H54 (cell line): ENCODE measurements at regions not wholly inside any gene's neighbourhood (a gene's known extent, or its start where the extent isn't known, plus 50 kb on each side); places are given as distances from the start of the nearest gene placed in this dataset.

Source experiments
- DNase-seq: peaks from one replicate; pipeline ENCODE4 v3.0.0; 2011; ENCODE audit warnings: low spot score, mixed read lengths; ENCODE audit not compliant: insufficient read length
- FAIRE-seq: peaks from 3 replicates; lab custom pipeline; 2011; peaks lifted over from hg19 to GRCh38; lab: Jason Lieb, UNC
- POLR2A ChIP-seq: IDR thresholded peaks from 2 replicates; pipeline ENCODE4 v1.6.1; 2011; ENCODE audit warnings: low read depth, mild to moderate bottlenecking, low read length

DNA sequence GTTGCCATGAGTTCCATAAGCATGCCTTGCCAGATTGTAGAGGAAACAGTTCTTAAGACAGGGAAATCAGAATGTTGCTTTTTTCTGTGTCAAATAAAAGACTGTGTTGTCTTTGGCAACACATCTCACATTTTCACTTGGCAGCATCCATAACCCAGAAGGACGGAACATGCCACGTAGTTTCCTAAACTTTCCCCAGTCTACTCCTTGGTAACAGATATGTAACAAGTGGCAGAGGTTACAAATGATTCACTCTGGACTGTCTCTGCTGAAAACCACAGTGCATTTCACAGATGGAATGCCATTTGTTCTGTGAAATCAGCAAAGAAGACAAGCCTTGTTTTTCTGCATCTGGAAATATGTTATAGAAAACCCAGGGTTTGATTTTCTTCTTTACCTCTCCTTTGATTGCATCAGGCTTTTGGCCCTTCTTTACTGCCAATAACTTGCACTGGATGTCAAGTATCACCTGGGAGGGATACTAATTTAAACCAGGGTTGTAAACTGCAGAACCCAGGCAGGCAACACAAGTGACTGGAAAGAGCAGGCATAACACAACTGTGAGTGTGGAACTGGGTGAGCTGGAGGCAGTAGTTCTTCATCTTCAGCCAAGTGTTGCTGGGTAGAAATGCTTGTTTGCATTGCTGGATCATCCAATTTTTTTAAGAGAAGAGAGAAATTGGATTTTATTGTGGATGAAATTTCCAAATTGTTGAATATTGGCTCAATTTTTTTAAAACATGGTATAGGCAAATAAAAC is 124.4 kb upstream of the FOXB1 start:
- TF ChIP-seq POLR2A = no peak
- DNase-seq (no peak), FAIRE-seq (no peak)

DNA sequence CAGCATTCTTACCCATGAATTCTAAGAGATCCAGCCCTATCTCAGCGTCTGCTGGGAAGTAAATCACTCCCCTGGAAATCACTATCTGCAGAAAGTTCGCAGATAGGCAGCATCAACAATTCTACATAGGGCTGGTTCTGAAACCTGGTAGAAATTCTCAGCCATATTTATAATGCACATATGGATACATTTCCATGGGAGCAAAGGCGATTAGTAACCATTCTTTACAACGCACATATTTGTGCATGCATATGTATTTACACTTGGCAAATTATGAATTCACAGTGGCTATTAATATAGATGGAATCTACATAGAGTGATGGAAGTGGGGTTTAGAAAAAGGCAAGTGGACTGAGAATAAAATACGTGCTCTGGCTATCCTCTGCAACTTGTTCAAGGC is 128.0 kb upstream of the FOXB1 start:
- FAIRE-seq (no peak), DNase-seq (no peak)
- TF ChIP-seq POLR2A = no peak

DNA sequence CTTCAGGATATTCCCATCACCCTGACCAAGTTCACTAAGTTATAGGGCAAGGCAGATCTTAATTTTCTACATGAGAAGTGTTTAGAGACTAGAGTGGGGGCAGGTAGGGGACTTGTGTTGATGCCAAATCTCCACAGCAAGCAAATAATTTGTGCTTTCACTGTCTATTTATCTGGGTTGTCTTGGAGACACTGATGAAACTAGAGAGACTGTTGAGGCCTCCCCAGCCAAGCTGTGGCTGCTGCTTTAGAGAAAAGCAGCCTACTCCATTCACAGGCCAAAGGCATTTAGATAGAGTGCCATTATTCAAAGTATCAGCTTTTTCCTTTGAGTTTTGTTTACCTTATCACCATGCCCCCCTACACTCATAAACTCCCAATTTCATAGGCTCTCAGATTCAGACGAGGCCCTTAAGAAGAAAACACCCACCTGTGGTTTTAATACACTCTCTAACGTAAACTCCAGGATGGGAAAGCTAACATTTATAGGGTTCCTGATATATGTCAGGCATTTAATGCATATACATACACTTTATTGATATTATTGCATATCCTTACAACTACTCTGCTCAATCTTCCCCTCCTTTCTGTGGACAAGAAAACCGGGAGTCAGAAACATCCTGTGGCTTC is 130.4 kb upstream of the FOXB1 start:
- no peak for TF ChIP-seq POLR2A
- FAIRE-seq (no peak), DNase-seq (no peak)

DNA sequence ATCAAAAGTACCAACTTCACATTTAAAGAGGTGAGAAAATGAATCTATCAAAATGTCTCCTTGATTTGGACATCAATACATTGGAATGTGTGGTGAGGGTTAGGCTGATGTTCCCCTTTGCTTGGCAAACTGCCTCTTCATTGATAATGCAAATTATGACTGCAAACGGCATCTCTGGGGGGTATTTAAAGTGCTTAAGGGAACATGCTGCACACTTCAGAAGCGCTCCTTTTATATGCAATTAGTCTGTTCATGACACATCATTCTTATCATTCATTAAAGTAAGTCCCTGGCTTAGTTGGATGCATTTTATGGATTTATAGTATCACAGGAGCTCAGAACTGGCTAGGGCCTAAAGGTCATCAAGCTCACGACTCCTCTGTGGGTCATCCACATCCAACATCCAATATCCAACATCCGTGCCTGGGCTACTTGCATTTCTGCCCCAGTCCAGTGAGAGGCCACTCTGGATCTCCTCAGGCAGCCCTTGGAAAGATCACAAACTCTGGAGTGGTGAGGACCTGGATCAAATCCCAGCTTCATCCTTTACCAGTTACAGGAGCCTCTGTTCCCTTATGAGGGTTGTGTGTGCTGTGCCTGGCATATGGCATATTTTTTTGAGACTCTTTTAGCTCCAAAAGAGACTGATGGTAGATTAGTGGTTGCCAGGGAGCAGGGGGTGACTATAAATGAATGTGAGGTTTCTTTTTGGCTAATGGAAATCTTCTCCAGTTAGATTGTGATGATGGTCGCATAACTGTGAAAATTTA is 136.8 kb upstream of the FOXB1 start:
- no peak for DNase-seq
- no peak for FAIRE-seq
- TF ChIP-seq POLR2A = no peak

DNA sequence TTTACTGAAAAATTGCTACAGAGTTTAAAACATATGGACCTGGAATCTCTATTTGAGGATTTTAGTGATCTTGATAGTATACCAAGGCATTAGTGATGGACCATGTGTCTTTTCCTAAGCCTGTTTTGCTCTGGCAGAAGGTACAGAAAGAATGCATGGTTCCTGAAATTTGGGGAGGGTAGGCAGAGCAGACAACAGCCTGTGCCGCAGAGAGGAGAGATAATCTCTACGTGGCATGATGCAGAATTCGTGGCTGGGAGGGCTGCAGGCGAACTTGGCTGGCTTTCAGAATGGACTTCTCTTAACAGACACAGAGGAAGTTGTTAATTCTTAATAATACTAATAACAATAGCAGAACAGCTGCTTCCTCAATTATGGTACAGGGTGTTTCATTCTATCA is 137.5 kb upstream of the FOXB1 start:
- no peak for TF ChIP-seq POLR2A
- FAIRE-seq = no peak

DNA sequence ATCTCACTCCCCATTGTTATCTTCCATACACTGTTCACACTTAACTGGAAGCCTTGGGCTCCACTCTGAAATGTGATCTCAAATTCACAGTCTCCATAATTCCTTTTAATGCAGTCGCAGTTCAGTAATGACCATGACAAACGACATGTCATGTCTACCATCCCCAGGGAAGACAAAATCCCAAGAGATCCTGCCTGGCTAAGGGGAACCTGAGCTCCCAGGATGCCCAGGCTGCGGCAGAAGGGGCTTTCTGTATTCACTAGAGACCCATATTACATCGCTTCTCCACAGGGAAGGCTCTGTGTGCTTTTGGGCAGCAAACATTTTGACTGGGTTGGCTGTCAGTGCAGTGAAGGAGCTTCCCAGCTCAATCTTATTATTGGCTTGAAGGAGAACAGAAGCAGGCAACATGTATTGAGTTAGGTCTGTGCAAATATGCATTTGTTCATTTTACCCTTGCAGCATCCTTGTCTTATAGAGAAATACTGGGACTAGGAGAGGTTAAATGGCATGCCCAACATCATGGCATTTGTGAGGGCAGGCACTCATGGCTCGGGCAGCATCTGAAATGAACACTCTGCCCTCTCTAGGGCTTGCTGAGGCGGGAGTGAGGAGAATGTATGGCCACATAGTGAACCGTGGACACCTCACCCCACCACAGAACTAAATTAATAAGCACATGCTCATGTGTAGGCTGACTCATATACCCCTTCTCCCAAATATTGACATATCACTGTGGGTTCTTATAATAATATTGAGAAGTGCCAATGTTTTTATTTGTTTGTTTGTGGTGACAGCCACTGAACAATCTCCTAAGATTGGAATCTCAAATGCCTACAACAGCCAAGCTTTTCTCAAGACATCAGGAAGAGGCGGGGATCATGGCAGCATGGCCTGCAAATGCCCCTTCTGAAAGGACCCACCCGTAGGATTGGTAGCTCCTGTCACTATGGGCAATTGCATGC is 141.6 kb upstream of the FOXB1 start:
- no peak for DNase-seq
- FAIRE-seq = no peak
- no peak for TF ChIP-seq POLR2A

More for the DNA sequence above, 137.5 kb upstream of the FOXB1 start:
- no peak for DNase-seq

DNA sequence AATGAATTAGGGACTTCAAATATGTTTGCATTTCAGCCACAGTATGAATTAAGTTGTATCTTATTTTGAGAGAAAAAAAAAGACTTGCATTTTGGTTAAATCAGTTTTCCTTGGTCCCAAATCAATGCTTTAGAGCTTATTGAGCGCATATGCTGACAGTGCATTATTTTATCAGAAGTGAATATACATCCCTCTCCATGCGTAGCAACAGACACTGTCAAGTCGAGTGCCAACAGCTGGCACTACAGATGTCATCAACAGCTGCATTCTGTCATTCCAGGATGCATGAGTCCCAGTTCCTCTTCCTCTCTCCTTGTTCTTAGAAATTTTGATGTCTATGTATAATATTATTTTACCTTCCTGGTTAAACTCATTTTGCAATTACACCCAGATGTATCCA is 156.1 kb upstream of the FOXB1 start:
- DNase-seq = no peak
- no peak for TF ChIP-seq POLR2A
- FAIRE-seq = no peak

DNA sequence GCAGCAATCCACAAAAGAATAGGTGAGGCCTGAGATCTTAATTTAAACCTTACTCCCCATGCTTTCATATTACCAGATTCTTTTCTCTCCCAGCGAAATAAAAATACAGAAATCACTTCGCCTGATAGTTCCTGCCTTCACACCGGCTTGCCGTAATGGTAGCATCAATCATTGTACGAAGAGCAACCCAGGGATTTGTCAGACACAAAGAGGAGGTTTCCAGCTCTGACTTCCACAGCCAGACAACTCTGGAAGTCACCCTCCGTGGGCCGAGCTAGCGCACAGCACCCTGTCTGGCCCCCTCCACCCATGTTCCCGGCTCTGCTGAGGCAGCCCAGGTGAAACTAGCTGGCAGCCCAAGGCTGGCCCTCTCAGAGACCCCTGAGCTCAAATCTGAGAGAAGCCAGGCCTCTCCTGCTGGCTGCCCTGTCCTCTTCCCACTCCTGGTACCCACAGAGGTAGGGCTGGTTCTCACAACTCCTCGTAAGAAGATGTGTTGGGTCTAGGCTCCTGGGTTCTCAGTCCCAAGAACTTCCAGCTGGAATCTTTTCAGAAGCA is 156.9 kb upstream of the BNIP2 start:
- FAIRE-seq (no peak), DNase-seq (no peak)
- TF ChIP-seq POLR2A = no peak

DNA sequence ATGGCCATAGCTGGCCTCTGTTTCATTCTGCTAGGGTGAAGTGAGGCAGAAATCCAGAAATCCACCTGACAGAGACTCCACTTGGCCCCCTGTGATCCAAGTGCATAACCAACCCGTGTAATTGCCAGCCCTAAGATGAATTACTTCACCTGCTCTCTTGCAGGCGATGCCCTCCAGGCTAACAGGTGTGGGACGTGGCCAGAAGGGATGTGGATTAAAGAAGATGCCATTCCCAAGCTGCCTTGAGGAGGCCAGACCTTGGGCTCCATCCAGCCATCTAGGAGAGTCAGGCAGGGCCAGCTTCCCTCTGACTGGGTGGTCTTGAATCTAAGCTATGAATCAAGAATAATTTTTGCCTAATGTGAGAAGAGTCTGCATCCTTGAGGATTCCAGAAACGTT is 154.5 kb upstream of the BNIP2 start:
- FAIRE-seq (no peak), DNase-seq (no peak)
- no peak for TF ChIP-seq POLR2A

DNA sequence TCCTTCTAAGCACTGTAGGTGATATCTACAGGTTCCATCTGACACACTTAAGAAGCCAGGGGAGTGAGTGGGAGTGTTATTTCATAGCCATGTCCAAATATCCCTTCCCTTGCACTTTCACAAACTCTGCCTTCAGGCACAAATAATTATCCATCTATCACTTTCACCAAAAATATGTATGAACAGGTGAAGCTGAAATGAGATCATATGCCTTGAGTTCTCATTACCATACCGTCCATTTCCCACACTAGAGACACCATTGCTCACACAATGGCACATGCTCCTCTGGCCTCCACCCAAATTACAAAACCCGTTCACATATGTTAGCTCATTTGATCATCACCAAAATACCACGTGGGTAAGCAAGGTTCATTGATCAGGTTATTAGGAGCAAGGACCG is 151.9 kb upstream of the BNIP2 start:
- no peak for TF ChIP-seq POLR2A
- DNase-seq (no peak), FAIRE-seq (no peak)

DNA sequence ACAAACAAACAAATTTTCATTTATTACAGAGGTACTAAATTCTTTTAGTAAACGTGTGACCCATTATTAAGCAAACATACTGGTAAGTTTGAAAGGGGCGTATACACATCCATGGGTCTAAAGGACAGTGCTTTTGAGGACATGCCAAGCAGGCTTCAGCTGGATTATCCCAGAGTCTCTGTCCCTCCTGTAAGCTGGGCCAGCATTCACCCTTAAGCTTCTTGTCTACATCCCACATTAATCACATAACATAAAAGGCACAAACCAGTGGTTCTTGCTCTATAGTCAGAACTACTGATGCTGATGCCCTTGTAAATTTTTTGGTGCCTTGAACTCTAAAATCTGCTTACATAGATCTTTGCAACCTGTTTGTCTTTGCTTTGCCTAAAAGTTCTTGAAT is 150.8 kb upstream of the BNIP2 start:
- no peak for FAIRE-seq
- no peak for DNase-seq
- TF ChIP-seq POLR2A = no peak

DNA sequence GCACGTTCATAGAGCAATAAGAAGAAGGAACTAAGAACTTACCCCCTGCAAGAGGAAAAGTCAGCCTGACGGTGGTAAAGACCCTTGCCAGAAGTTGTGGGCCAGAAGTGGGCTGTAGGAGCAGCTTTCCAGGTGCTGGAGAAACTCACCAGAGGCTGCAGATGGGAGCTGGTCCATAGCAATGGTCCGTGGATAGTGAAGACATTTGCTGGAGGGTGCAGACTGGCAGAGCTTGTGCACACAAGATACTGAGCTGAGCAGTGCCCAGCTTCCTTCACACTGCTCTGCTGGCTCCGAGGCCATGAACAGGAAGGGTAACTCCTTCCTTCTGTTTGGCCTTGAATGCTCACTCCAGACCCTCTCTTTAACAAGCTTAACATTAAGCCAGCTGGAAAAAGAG is 149.8 kb upstream of the BNIP2 start:
- DNase-seq (no peak), FAIRE-seq (no peak)
- TF ChIP-seq POLR2A = no peak

DNA sequence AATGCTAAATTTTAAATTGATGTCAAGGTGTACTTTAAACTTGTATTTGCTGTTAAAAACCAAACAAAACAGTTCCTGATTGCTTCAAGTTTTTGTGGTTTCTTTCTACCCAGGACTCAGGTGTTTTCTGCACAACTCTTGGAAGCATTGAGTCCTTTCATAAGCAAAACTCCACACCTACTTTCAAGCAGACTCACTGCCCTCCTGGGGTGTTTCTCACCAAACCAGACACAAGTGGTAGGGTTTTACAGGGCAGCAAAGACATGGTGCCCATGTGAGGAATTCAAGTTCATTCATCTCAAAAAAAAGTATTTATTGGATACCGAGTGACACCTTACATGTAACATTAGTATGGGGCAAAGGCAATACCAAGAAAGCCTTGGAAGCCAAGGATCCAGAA is 146.7 kb upstream of the BNIP2 start:
- FAIRE-seq (no peak), DNase-seq (no peak)
- TF ChIP-seq POLR2A = no peak
